Thyroid gland (tissue), 4 donors: ENCODE measurements at regions not wholly inside any gene's neighbourhood (a gene's known extent, or its start where the extent isn't known, plus 50 kb on each side); places are given as distances from the start of the nearest gene placed in this dataset.

Experiments used
- DNase-seq, 2 donors: peaks; one replicate each; pipeline ENCODE4 v3.0.0-alpha.2; 2019
- H3K27ac ChIP-seq, 3 donors: fragments of 200-600 bp; sonication (generic); 1 replicate in 2 of 3; 2 replicates in 1 of 3; pipeline ENCODE4 v1.5.1; 2016 to 2019; ENCODE audit warnings: mild to moderate bottlenecking in 1 of 3, moderate library complexity in 1 of 3
- H3K27me3 ChIP-seq: fragments of 200-600 bp; sonication (generic); one replicate; pipeline ENCODE4 v1.5.1; 2019
- H3K36me3 ChIP-seq, 2 donors: fragments of 200-600 bp; sonication (generic); one replicate each; pipeline ENCODE4 v1.5.1; 2016 to 2019
- H3K4me1 ChIP-seq, 2 donors: fragments of 200-600 bp; sonication (generic); one replicate each; pipeline ENCODE4 v1.5.1; 2017 to 2019
- H3K4me3 ChIP-seq, 3 donors: fragments of 200-600 bp; sonication (generic); replicated peaks in 1 of 3; 1 replicate in 2 of 3; 2 replicates in 1 of 3; pipeline ENCODE4 v1.5.1; 2016; ENCODE audit warnings: mild to moderate bottlenecking in 1 of 3
- H3K9me3 ChIP-seq: fragments of 200-600 bp; sonication (generic); one replicate; pipeline ENCODE4 v1.5.1; 2017
- CTCF ChIP-seq, 6 experiments: fragments of 200-600 bp in 3 of 6; fragments of 450-650 bp in 3 of 6; sonication (generic) in 3 of 6; IDR thresholded peaks; one replicate each; pipeline ENCODE4 v1.5.1; 2016 to 2019; ENCODE audit warnings: antibody characterized with exemption in 6 of 6, mild to moderate bottlenecking in 2 of 6, inconsistent platforms in 1 of 6, moderate library complexity in 1 of 6
- POLR2A ChIP-seq, 2 donors: fragments of 450-650 bp; IDR thresholded peaks; one replicate each; pipeline ENCODE4 v1.6.1; 2017; ENCODE audit warnings: antibody characterized with exemption in 2 of 2, mild to moderate bottlenecking in 2 of 2, moderate library complexity in 1 of 2
- WGBS, 2 donors: methylation state at CpG; one replicate each; pipeline ENCODE4 v1.1.5; 2017; 5-methylcytosine and 5-hydroxymethylcytosine counted together
- intact Hi-C: fragments of 100-400 bp; cut with DNase I; formaldehyde crosslinking; loops from one replicate; pipeline ENCODE4 v1.15.1; 2023

GRCh38 chr9:38288502-38288901 lies 104.0 kb upstream of the ALDH1B1 start:
- H3K27ac ChIP-seq: no peak overlapping the region
- no peak for TF ChIP-seq CTCF (IDR thresholded peaks at IDR 0.05)
- TF ChIP-seq POLR2A (IDR thresholded peaks at IDR 0.05): no peak
- no peaks in the 10 kb centered on the region for H3K4me1 ChIP-seq
- H3K4me3 ChIP-seq: no peak overlapping the region
- H3K36me3 ChIP-seq: no peaks in the 10 kb centered on the region
- DNase-seq: no peak
- no peaks in the 10 kb centered on the region for H3K9me3 ChIP-seq
- no peaks in the 10 kb centered on the region for H3K27me3 ChIP-seq
- intact Hi-C loops: no loop called here
- WGBS, 2 donors: 86 to 88% methylated on average over 2 of the region's 2 CpGs

GRCh38 chr9:38287420-38287985 lies 105.0 kb upstream of the ALDH1B1 start:
- no peaks in the 10 kb centered on the region for H3K4me1 ChIP-seq
- no peaks in the 10 kb centered on the region for H3K36me3 ChIP-seq
- no peak for TF ChIP-seq POLR2A (IDR thresholded peaks at IDR 0.05)
- TF ChIP-seq CTCF (IDR thresholded peaks at IDR 0.05): no peak
- H3K4me3 ChIP-seq: no peak overlapping the region
- H3K27me3 ChIP-seq: no peaks in the 10 kb centered on the region
- DNase-seq: no peak
- 88 to 94% methylated on average over 2 of the region's 2 CpGs for WGBS, 2 donors
- no peak overlapping the region for H3K27ac ChIP-seq
- intact Hi-C loops: no loop called here
- no peaks in the 10 kb centered on the region for H3K9me3 ChIP-seq

GRCh38 chr9:38286766-38287165 lies 105.7 kb upstream of the ALDH1B1 start:
- no peaks in the 10 kb centered on the region for H3K4me1 ChIP-seq
- 89 to 98% methylated on average over 2 of the region's 2 CpGs for WGBS, 2 donors
- no peaks in the 10 kb centered on the region for H3K36me3 ChIP-seq
- H3K9me3 ChIP-seq: no peaks in the 10 kb centered on the region
- H3K27me3 ChIP-seq: no peaks in the 10 kb centered on the region
- DNase-seq: no peak
- intact Hi-C loops: no loop called here
- H3K27ac ChIP-seq: no peak overlapping the region
- TF ChIP-seq POLR2A (IDR thresholded peaks at IDR 0.05): no peak
- no peak for TF ChIP-seq CTCF (IDR thresholded peaks at IDR 0.05)
- H3K4me3 ChIP-seq: no peak overlapping the region

GRCh38 chr9:38286357-38286756 lies 106.1 kb upstream of the ALDH1B1 start:
- intact Hi-C loops: no loop called here
- DNase-seq: no peak
- no peaks in the 10 kb centered on the region for H3K4me1 ChIP-seq
- TF ChIP-seq CTCF (IDR thresholded peaks at IDR 0.05) (no peak), POLR2A (IDR thresholded peaks at IDR 0.05) (no peak)
- H3K27me3 ChIP-seq: no peaks in the 10 kb centered on the region
- H3K27ac ChIP-seq: no peak overlapping the region
- H3K9me3 ChIP-seq: no peaks in the 10 kb centered on the region
- no peak overlapping the region for H3K4me3 ChIP-seq
- no peaks in the 10 kb centered on the region for H3K36me3 ChIP-seq

GRCh38 chr9:38285236-38285635 lies 107.3 kb upstream of the ALDH1B1 start:
- no peak for TF ChIP-seq CTCF (IDR thresholded peaks at IDR 0.05)
- TF ChIP-seq POLR2A (IDR thresholded peaks at IDR 0.05): no peak
- Histone ChIP-seq H3K4me3 (no peak overlapping the region), H3K9me3 (no peaks in the 10 kb centered on the region), H3K27me3 (no peaks in the 10 kb centered on the region), H3K4me1 (no peaks in the 10 kb centered on the region), H3K36me3 (no peaks in the 10 kb centered on the region), H3K27ac (no peak overlapping the region)
- 48 to 71% methylated on average over 2 of the region's 2 CpGs for WGBS, 2 donors
- no peak for DNase-seq
- intact Hi-C loops: no loop called here
